ENCODE measurements at regions not wholly inside any gene's neighbourhood (a gene's known extent, or its start where the extent isn't known, plus 50 kb on each side); places are given as distances from the start of the nearest gene placed in this dataset.

DNA sequence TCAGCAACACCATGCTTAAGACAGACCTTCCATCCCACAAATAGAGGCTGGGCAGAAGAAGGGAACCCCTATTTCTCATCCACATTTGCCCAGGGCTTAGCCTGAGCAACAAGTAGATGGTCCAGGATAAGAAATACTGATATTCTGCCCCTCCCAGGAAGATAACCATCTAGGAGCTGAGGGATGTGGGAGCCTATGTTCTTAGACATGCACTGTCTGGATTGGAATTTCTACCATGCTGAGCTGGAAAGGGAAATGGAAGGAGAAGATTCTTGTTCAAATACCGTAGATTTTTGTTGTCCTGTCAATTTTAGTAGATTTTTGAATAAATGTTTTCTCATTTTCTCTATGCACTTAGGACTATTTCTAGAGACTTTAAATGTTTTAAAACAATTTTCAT lies 450.7 kb upstream of the SEMA6D start:
- no peaks in the 10 kb centered on the region for H3K27me3 Mint-ChIP-seq
- H3K9me3 ChIP-seq (ENCODE audit: control insufficient read depth in 1 of 2, low read length in 2 of 2), result no peaks in the 10 kb centered on the region
- H3K27ac ChIP-seq (ENCODE audit: low read depth, low read length), result no peak overlapping the region
- peaks cover 2 to 14% (median 7%) of the 10 kb centered on the region in 8 donors for H3K9me3 Mint-ChIP-seq
- H3K4me1 ChIP-seq (ENCODE audit: insufficient read depth, low read length), result no peaks in the 10 kb centered on the region
- H3K36me3 Mint-ChIP-seq, result no peaks in the 10 kb centered on the region
- H3K4me3 ChIP-seq (ENCODE audit: low read length in 2 of 2), result no peak overlapping the region
- H3K36me3 ChIP-seq (ENCODE audit: insufficient read depth, low read length), result no peaks in the 10 kb centered on the region
- intact Hi-C loops (cut with micrococcal nuclease), result no loop called here
- DNase-seq, result no peak
- CTCF ChIA-PET (ENCODE audit: partially characterized antibody), result no interaction called here
- H3K27ac Mint-ChIP-seq, result no peak overlapping the region
- POLR2A ChIA-PET (ENCODE audit: partially characterized antibody), result no interaction called here
- H3K27me3 ChIP-seq (ENCODE audit: insufficient read depth, low read length), result no peaks in the 10 kb centered on the region
- H3K4me3 Mint-ChIP-seq, result no peak overlapping the region
- no peaks in the 10 kb centered on the region for H3K4me1 Mint-ChIP-seq

DNA sequence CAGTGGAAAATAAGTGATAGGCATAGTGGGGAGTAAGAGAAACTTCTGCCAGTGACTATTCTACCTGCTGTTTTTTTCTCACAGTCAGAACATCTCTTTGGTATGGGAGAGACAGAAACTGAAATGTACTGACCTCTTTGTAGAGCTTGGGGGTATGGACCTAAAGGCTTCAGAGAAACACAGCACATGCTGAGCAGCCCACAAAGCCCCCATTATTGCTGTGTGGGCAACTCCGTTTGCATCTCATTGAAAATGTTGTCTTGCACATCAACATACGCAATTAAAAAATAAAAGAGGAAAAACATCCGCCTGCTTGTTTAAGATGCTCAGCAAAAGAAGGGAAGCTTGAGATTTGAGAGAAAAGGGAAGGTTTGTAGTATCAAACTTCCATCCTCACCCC lies 443.4 kb upstream of the SEMA6D start:
- Histone ChIP-seq H3K27me3 (ENCODE audit: insufficient read depth, low read length) (no peaks in the 10 kb centered on the region), H3K36me3 (ENCODE audit: insufficient read depth, low read length) (no peaks in the 10 kb centered on the region), H3K4me3 (ENCODE audit: low read length in 2 of 2) (no peak overlapping the region), H3K9me3 (ENCODE audit: control insufficient read depth in 1 of 2, low read length in 2 of 2) (no peaks in the 10 kb centered on the region), H3K4me1 (ENCODE audit: insufficient read depth, low read length) (no peaks in the 10 kb centered on the region), H3K27ac (ENCODE audit: low read depth, low read length) (no peak overlapping the region)
- Mint-ChIP-seq H3K27me3 (no peaks in the 10 kb centered on the region), H3K4me3 (no peak overlapping the region), H3K27ac (no peak overlapping the region), H3K4me1 (no peaks in the 10 kb centered on the region), H3K36me3 (no peaks in the 10 kb centered on the region), H3K9me3 (peaks cover 5 to 14% (median 9%) of the 10 kb centered on the region in 8 donors)
- CTCF ChIA-PET (ENCODE audit: partially characterized antibody), result no interaction called here
- intact Hi-C loops (cut with micrococcal nuclease), result no loop called here
- DNase-seq, result no peak
- POLR2A ChIA-PET (ENCODE audit: partially characterized antibody), result no interaction called here

GRCh38 chr15:47283246-47283645 lies 434.1 kb upstream of the SEMA6D start:
- Histone ChIP-seq H3K4me1 (ENCODE audit: insufficient read depth, low read length) (no peaks in the 10 kb centered on the region), H3K27me3 (ENCODE audit: insufficient read depth, low read length) (no peaks in the 10 kb centered on the region), H3K27ac (ENCODE audit: low read depth, low read length) (no peak overlapping the region), H3K36me3 (ENCODE audit: insufficient read depth, low read length) (no peaks in the 10 kb centered on the region), H3K4me3 (ENCODE audit: low read length in 2 of 2) (no peak overlapping the region), H3K9me3 (ENCODE audit: control insufficient read depth in 1 of 2, low read length in 2 of 2) (no peaks in the 10 kb centered on the region)
- DNase-seq, result no peak
- ChIA-PET POLR2A (ENCODE audit: partially characterized antibody) (no interaction called here), CTCF (ENCODE audit: partially characterized antibody) (no interaction called here)
- no peaks in the 10 kb centered on the region for H3K4me1 Mint-ChIP-seq
- no peak overlapping the region for H3K4me3 Mint-ChIP-seq
- intact Hi-C loops (cut with micrococcal nuclease), result no loop called here
- no peaks in the 10 kb centered on the region for H3K36me3 Mint-ChIP-seq
- H3K27ac Mint-ChIP-seq, result no peak overlapping the region
- H3K9me3 Mint-ChIP-seq, result peaks cover 0 to 13% (median 3%) of the 10 kb centered on the region in 8 donors
- no peaks in the 10 kb centered on the region for H3K27me3 Mint-ChIP-seq

- no peaks in the 10 kb centered on the region for H3K36me3 Mint-ChIP-seq
- no peaks in the 10 kb centered on the region for H3K9me3 ChIP-seq (ENCODE audit: control insufficient read depth in 1 of 2, low read length in 2 of 2)
- H3K27ac ChIP-seq (ENCODE audit: low read depth, low read length), result no peak overlapping the region
- CTCF ChIA-PET (ENCODE audit: partially characterized antibody), result no interaction called here
- no peak for DNase-seq
- intact Hi-C loops (cut with micrococcal nuclease), result no loop called here
- H3K27me3 ChIP-seq (ENCODE audit: insufficient read depth, low read length), result no peaks in the 10 kb centered on the region
- no peak overlapping the region for H3K27ac Mint-ChIP-seq
- H3K9me3 Mint-ChIP-seq, result peaks cover 0 to 8% (median 2%) of the 10 kb centered on the region in 8 donors
- no peaks in the 10 kb centered on the region for H3K27me3 Mint-ChIP-seq
- H3K4me1 ChIP-seq (ENCODE audit: insufficient read depth, low read length), result no peaks in the 10 kb centered on the region
- H3K4me1 Mint-ChIP-seq, result no peaks in the 10 kb centered on the region
- no peak overlapping the region for H3K4me3 Mint-ChIP-seq
- POLR2A ChIA-PET (ENCODE audit: partially characterized antibody), result no interaction called here
- no peak overlapping the region for H3K4me3 ChIP-seq (ENCODE audit: low read length in 2 of 2)
- H3K36me3 ChIP-seq (ENCODE audit: insufficient read depth, low read length), result no peaks in the 10 kb centered on the region
These were observed 428.5 kb upstream of the SEMA6D start for GRCh38 chr15:47288794-47289193.

DNA sequence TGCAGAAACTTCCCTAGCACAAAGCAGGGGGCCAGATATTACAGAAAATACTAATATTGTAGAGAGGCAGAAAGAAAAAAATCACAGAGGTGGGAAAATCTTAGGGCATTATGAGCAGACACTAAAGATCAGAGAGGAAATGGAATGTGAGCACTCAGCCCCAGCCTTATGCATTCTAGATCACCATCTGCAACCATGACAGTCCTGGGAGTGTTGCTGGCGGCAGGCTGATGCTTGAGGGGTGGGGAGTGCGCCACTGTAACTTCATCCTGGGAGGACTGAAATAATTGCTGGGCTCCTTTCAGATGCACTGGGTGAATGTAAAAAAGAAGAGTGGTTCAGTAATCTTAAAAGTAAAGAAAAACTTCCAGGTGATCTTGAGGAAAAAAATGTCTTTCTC lies 427.6 kb upstream of the SEMA6D start:
- H3K27ac ChIP-seq (ENCODE audit: low read depth, low read length), result no peak overlapping the region
- ChIA-PET POLR2A (ENCODE audit: partially characterized antibody) (no interaction called here), CTCF (ENCODE audit: partially characterized antibody) (interaction anchor here (0.7 kb wide), 1 partner anchor 130 kb away, joined by 3 read pairs; no protein-coding TSS in a partner anchor)
- H3K36me3 ChIP-seq (ENCODE audit: insufficient read depth, low read length), result no peaks in the 10 kb centered on the region
- no peaks in the 10 kb centered on the region for H3K4me1 ChIP-seq (ENCODE audit: insufficient read depth, low read length)
- H3K9me3 ChIP-seq (ENCODE audit: control insufficient read depth in 1 of 2, low read length in 2 of 2), result no peaks in the 10 kb centered on the region
- Mint-ChIP-seq H3K27ac (peak overlapping the region in 1 of 7 donors; percentile 47), H3K36me3 (no peaks in the 10 kb centered on the region), H3K9me3 (peaks cover 0 to 8% (median 2%) of the 10 kb centered on the region in 8 donors), H3K4me3 (no peak overlapping the region), H3K27me3 (no peaks in the 10 kb centered on the region), H3K4me1 (no peaks in the 10 kb centered on the region)
- no peaks in the 10 kb centered on the region for H3K27me3 ChIP-seq (ENCODE audit: insufficient read depth, low read length)
- no peak for DNase-seq
- H3K4me3 ChIP-seq (ENCODE audit: low read length in 2 of 2), result no peak overlapping the region
- intact Hi-C loops (cut with micrococcal nuclease), result no loop called here

- no peak for DNase-seq
- Histone ChIP-seq H3K9me3 (ENCODE audit: control insufficient read depth in 1 of 2, low read length in 2 of 2) (no peaks in the 10 kb centered on the region), H3K27me3 (ENCODE audit: insufficient read depth, low read length) (no peaks in the 10 kb centered on the region), H3K4me1 (ENCODE audit: insufficient read depth, low read length) (no peaks in the 10 kb centered on the region), H3K4me3 (ENCODE audit: low read length in 2 of 2) (no peak overlapping the region), H3K27ac (ENCODE audit: low read depth, low read length) (no peak overlapping the region), H3K36me3 (ENCODE audit: insufficient read depth, low read length) (no peaks in the 10 kb centered on the region)
- Mint-ChIP-seq H3K27ac (no peak overlapping the region), H3K27me3 (no peaks in the 10 kb centered on the region), H3K36me3 (no peaks in the 10 kb centered on the region), H3K4me3 (no peak overlapping the region), H3K9me3 (peaks cover 0 to 5% (median 2%) of the 10 kb centered on the region in 8 donors), H3K4me1 (no peaks in the 10 kb centered on the region)
- CTCF ChIA-PET (ENCODE audit: partially characterized antibody), result no interaction called here
- intact Hi-C loops (cut with micrococcal nuclease), result no loop called here
- POLR2A ChIA-PET (ENCODE audit: partially characterized antibody), result no interaction called here
These were observed 425.5 kb upstream of the SEMA6D start for GRCh38 chr15:47291767-47292166.

DNA sequence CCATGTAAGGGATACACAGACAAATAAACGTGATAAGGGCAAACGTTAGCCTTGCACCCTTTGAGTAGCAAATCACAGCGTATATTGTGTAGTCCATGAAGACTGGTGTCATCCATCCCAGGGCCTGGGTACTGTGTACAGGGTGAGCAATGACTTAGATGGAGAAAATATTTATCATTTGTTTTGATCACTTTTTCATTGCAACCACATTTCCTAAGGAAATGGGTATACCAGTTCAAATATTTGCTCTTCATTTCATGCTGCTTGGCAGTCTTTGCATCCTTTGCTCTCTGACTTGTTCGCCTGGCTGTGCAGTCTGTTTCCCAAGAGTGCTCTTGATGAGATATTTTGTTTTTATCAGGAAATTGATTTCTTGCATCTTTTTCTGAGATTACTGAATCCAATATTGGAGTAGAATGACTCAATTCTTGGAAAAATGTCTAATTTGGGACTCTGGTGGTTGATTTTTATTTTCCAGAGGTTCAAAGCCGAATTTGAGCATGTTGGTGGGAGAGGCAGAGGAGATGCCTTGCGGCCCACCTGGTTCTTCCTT lies 424.6 kb upstream of the SEMA6D start:
- no peak overlapping the region for H3K27ac ChIP-seq (ENCODE audit: low read depth, low read length)
- POLR2A ChIA-PET (ENCODE audit: partially characterized antibody), result no interaction called here
- H3K9me3 Mint-ChIP-seq, result peaks cover 0 to 5% (median under 1%) of the 10 kb centered on the region in 8 donors
- H3K4me1 Mint-ChIP-seq, result no peaks in the 10 kb centered on the region
- no peak for DNase-seq
- no peak overlapping the region for H3K4me3 Mint-ChIP-seq
- H3K36me3 ChIP-seq (ENCODE audit: insufficient read depth, low read length), result no peaks in the 10 kb centered on the region
- no peak overlapping the region for H3K27ac Mint-ChIP-seq
- H3K9me3 ChIP-seq (ENCODE audit: control insufficient read depth in 1 of 2, low read length in 2 of 2), result no peaks in the 10 kb centered on the region
- no peaks in the 10 kb centered on the region for H3K4me1 ChIP-seq (ENCODE audit: insufficient read depth, low read length)
- H3K27me3 ChIP-seq (ENCODE audit: insufficient read depth, low read length), result no peaks in the 10 kb centered on the region
- CTCF ChIA-PET (ENCODE audit: partially characterized antibody), result no interaction called here
- H3K27me3 Mint-ChIP-seq, result no peaks in the 10 kb centered on the region
- H3K36me3 Mint-ChIP-seq, result no peaks in the 10 kb centered on the region
- intact Hi-C loops (cut with micrococcal nuclease), result no loop called here
- no peak overlapping the region for H3K4me3 ChIP-seq (ENCODE audit: low read length in 2 of 2)
